ENCODE measurements at regions not wholly inside any gene's neighbourhood (a gene's known extent, or its start where the extent isn't known, plus 50 kb on each side); places are given as distances from the start of the nearest gene placed in this dataset.

DNA sequence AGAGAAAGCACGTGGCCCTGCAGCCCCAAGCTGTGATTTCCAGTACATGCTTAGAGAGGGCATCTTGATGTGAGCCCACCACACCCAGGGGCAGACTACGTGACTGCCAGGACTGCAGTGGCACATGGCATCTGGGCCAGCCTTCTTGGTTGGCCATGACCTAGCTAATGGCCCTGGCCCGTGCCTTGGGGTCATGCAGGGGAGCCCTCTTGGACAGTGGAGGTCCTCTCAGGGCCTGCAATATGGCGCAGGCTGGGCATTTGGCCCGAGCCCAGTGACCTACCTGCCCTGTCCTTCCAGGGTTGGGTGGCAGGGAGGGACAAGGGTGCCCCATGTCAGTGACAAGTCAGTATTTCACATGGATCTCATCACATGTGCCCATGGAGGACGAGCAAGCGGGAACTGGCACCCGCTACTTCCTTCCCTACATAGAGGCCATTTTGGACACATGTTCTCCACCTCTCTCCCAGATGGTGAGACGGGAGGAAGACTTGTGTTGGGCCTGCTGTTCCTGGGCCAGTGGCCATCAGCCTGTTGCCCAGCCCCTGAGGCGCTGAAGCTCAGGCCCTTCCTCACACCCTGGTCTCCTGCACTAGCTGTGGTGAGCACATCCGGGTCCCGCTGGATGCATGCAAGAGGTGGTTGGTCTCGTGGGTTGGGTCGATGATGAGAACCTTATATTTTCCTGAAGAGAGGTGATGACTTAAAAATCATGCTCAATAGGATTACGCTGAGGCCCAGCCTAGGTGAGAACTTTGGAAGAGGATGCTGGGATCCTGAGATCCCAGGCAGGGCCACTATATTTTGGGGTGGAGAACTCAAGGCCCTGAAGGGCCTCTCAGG lies 195.6 kb downstream of the UBE3A start:
- TF ChIP-seq, protein P1, sequence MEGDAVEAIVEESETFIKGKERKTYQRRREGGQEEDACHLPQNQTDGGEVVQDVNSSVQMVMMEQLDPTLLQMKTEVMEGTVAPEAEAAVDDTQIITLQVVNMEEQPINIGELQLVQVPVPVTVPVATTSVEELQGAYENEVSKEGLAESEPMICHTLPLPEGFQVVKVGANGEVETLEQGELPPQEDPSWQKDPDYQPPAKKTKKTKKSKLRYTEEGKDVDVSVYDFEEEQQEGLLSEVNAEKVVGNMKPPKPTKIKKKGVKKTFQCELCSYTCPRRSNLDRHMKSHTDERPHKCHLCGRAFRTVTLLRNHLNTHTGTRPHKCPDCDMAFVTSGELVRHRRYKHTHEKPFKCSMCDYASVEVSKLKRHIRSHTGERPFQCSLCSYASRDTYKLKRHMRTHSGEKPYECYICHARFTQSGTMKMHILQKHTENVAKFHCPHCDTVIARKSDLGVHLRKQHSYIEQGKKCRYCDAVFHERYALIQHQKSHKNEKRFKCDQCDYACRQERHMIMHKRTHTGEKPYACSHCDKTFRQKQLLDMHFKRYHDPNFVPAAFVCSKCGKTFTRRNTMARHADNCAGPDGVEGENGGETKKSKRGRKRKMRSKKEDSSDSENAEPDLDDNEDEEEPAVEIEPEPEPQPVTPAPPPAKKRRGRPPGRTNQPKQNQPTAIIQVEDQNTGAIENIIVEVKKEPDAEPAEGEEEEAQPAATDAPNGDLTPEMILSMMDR (IDR thresholded peaks at IDR 0.05): no peak
- TF ChIP-seq POLR2A (IDR thresholded peaks at IDR 0.05): no peak
